ENCODE measurements at regions not wholly inside any gene's neighbourhood (a gene's known extent, or its start where the extent isn't known, plus 50 kb on each side); places are given as distances from the start of the nearest gene placed in this dataset.

GRCh38 chr2:145094370-145094769 lies 574.5 kb upstream of the ZEB2 start:
- no peak overlapping the region for H3K4me3 ChIP-seq (ENCODE audit: low read depth, low read length)
- H3K36me3 ChIP-seq (ENCODE audit: insufficient read depth): no peaks in the 10 kb centered on the region
- no peaks in the 10 kb centered on the region for H3K4me1 ChIP-seq (ENCODE audit: insufficient read depth)
- no peak for DNase-seq (ENCODE audit: extremely low spot score)
- H3K27ac ChIP-seq (ENCODE audit: low read depth): no peak overlapping the region

GRCh38 chr2:145091967-145092366 lies 572.0 kb upstream of the ZEB2 start:
- no peak overlapping the region for H3K4me3 ChIP-seq (ENCODE audit: low read depth, low read length)
- DNase-seq (ENCODE audit: extremely low spot score): no peak
- no peak overlapping the region for H3K27ac ChIP-seq (ENCODE audit: low read depth)
- no peaks in the 10 kb centered on the region for H3K4me1 ChIP-seq (ENCODE audit: insufficient read depth)
- no peaks in the 10 kb centered on the region for H3K36me3 ChIP-seq (ENCODE audit: insufficient read depth)

GRCh38 chr2:145090841-145091761 lies 571.2 kb upstream of the ZEB2 start:
- DNase-seq (ENCODE audit: extremely low spot score): no peak
- 41% methylated on average over 2 of the region's 2 CpGs for WGBS
- H3K36me3 ChIP-seq (ENCODE audit: insufficient read depth): no peaks in the 10 kb centered on the region
- H3K4me3 ChIP-seq (ENCODE audit: low read depth, low read length): no peak overlapping the region
- H3K27ac ChIP-seq (ENCODE audit: low read depth): no peak overlapping the region
- no peaks in the 10 kb centered on the region for H3K4me1 ChIP-seq (ENCODE audit: insufficient read depth)

DNA sequence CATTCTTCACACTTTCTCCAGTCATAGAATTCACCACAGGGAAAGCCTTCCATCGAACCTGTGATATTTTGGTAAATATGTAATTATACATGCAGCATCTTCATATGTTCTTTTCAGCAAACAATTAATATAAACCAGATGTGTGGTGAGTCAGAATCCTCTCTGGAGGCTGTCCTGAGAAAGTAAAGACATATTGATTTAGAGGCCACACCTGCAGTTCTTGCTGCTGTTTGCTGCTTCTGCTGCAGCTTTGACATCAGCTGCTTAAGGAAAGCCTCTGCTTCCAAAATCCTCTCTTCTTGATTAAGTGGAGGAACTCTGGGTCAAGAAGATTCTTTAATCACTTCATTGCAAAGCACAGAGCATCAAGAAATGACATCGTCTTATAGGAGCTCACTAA lies 568.8 kb upstream of the ZEB2 start:
- 94% methylated on average over 2 of the region's 2 CpGs for WGBS
- Histone ChIP-seq H3K4me1 (ENCODE audit: insufficient read depth) (no peaks in the 10 kb centered on the region), H3K36me3 (ENCODE audit: insufficient read depth) (no peaks in the 10 kb centered on the region), H3K27ac (ENCODE audit: low read depth) (no peak overlapping the region), H3K4me3 (ENCODE audit: low read depth, low read length) (no peak overlapping the region)
- DNase-seq (ENCODE audit: extremely low spot score): no peak

- Histone ChIP-seq H3K27ac (ENCODE audit: low read depth) (no peak overlapping the region), H3K4me3 (ENCODE audit: low read depth, low read length) (no peak overlapping the region), H3K4me1 (ENCODE audit: insufficient read depth) (no peaks in the 10 kb centered on the region), H3K36me3 (ENCODE audit: insufficient read depth) (no peaks in the 10 kb centered on the region)
- no peak for DNase-seq (ENCODE audit: extremely low spot score)
- 84% methylated on average over 3 of the region's 3 CpGs for WGBS
Observed at GRCh38 chr2:145086910-145087309, 567.0 kb upstream of the ZEB2 start.

GRCh38 chr2:145085612-145086011 lies 565.7 kb upstream of the ZEB2 start:
- no peak for DNase-seq (ENCODE audit: extremely low spot score)
- Histone ChIP-seq H3K4me1 (ENCODE audit: insufficient read depth) (no peaks in the 10 kb centered on the region), H3K36me3 (ENCODE audit: insufficient read depth) (no peaks in the 10 kb centered on the region), H3K4me3 (ENCODE audit: low read depth, low read length) (no peak overlapping the region), H3K27ac (ENCODE audit: low read depth) (no peak overlapping the region)
- WGBS: 69% methylated on average over 3 of the region's 3 CpGs

GRCh38 chr2:145080426-145080825 lies 560.5 kb upstream of the ZEB2 start:
- Histone ChIP-seq H3K36me3 (ENCODE audit: insufficient read depth) (no peaks in the 10 kb centered on the region), H3K4me1 (ENCODE audit: insufficient read depth) (no peaks in the 10 kb centered on the region), H3K4me3 (ENCODE audit: low read depth, low read length) (no peak overlapping the region), H3K27ac (ENCODE audit: low read depth) (no peak overlapping the region)
- no peak for DNase-seq (ENCODE audit: extremely low spot score)
- WGBS: 40% methylated on average over 1 of the region's 1 CpG

GRCh38 chr2:145079641-145080040 lies 559.7 kb upstream of the ZEB2 start:
- H3K4me3 ChIP-seq (ENCODE audit: low read depth, low read length): no peak overlapping the region
- DNase-seq (ENCODE audit: extremely low spot score): no peak
- no peaks in the 10 kb centered on the region for H3K36me3 ChIP-seq (ENCODE audit: insufficient read depth)
- 88% methylated on average over 1 of the region's 1 CpG for WGBS
- H3K4me1 ChIP-seq (ENCODE audit: insufficient read depth): no peaks in the 10 kb centered on the region
- H3K27ac ChIP-seq (ENCODE audit: low read depth): no peak overlapping the region

DNA sequence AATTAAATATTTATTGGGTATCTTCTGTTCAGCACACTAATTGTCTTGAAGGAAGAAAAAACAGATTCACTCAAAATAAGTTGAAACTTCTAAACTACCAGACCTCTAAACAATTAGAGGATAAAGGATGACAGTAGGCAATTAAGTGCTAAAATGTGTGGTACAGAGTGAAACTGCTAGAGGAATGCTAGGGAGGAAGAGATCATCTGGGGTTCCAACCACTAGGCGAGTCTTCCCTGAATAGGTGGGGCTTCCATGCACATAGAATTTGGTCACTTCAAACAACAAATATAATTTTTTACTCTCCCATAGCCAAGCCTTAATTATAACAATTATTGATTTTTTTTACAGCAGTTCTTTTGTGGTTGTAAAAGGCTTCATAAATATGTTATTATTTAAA lies 559.0 kb upstream of the ZEB2 start:
- H3K4me1 ChIP-seq (ENCODE audit: insufficient read depth): no peaks in the 10 kb centered on the region
- H3K27ac ChIP-seq (ENCODE audit: low read depth): no peak overlapping the region
- H3K36me3 ChIP-seq (ENCODE audit: insufficient read depth): no peaks in the 10 kb centered on the region
- 99% methylated on average over 1 of the region's 1 CpG for WGBS
- no peak overlapping the region for H3K4me3 ChIP-seq (ENCODE audit: low read depth, low read length)
- no peak for DNase-seq (ENCODE audit: extremely low spot score)

- DNase-seq (ENCODE audit: extremely low spot score): no peak
- no peaks in the 10 kb centered on the region for H3K4me1 ChIP-seq (ENCODE audit: insufficient read depth)
- H3K4me3 ChIP-seq (ENCODE audit: low read depth, low read length): no peak overlapping the region
- H3K27ac ChIP-seq (ENCODE audit: low read depth): no peak overlapping the region
- H3K36me3 ChIP-seq (ENCODE audit: insufficient read depth): no peaks in the 10 kb centered on the region
- WGBS: 88% methylated on average over 1 of the region's 1 CpG
Observed at GRCh38 chr2:145076085-145076484, 556.2 kb upstream of the ZEB2 start.

DNA sequence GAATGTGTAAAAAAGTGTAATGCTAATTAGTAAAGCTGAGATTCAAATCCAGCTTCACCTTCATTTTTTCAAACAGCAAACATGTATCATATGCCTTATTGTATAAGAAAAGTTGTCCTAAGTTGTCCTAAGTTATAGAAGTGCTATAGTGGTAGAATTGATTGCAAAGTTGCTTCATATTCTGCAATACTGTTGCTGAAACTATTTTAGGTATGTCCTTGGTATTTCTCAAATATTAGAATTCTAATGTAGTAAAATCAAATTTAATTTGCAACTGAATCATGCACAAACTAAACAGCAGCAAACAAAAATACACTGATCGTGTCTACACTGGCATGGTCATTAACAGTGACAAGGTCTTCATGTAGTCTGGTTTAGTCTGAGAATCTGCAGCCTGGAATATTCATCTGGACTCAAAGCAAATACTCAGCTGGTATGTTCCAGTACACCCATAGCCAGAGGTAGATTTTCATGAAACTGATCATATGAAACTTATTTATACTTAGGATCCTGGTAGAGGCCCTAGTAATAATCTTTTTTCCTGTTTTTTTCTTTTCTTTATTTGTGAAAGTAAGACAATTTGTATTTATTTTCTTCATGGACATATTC lies 555.6 kb upstream of the ZEB2 start:
- no peak overlapping the region for H3K27ac ChIP-seq (ENCODE audit: low read depth)
- WGBS: 85% methylated on average over 1 of the region's 1 CpG
- DNase-seq (ENCODE audit: extremely low spot score): no peak
- no peak overlapping the region for H3K4me3 ChIP-seq (ENCODE audit: low read depth, low read length)
- H3K4me1 ChIP-seq (ENCODE audit: insufficient read depth): no peaks in the 10 kb centered on the region
- no peaks in the 10 kb centered on the region for H3K36me3 ChIP-seq (ENCODE audit: insufficient read depth)

GRCh38 chr2:145070703-145071102 lies 550.8 kb upstream of the ZEB2 start:
- Histone ChIP-seq H3K4me1 (ENCODE audit: insufficient read depth) (no peaks in the 10 kb centered on the region), H3K36me3 (ENCODE audit: insufficient read depth) (no peaks in the 10 kb centered on the region), H3K27ac (ENCODE audit: low read depth) (no peak overlapping the region), H3K4me3 (ENCODE audit: low read depth, low read length) (no peak overlapping the region)
- no peak for DNase-seq (ENCODE audit: extremely low spot score)

- WGBS: 90% methylated on average over 2 of the region's 2 CpGs
- Histone ChIP-seq H3K27ac (ENCODE audit: low read depth) (no peak overlapping the region), H3K36me3 (ENCODE audit: insufficient read depth) (no peaks in the 10 kb centered on the region), H3K4me1 (ENCODE audit: insufficient read depth) (no peaks in the 10 kb centered on the region), H3K4me3 (ENCODE audit: low read depth, low read length) (no peak overlapping the region)
- DNase-seq (ENCODE audit: extremely low spot score): no peak
Observed at GRCh38 chr2:145068509-145068908, 548.6 kb upstream of the ZEB2 start.

DNA sequence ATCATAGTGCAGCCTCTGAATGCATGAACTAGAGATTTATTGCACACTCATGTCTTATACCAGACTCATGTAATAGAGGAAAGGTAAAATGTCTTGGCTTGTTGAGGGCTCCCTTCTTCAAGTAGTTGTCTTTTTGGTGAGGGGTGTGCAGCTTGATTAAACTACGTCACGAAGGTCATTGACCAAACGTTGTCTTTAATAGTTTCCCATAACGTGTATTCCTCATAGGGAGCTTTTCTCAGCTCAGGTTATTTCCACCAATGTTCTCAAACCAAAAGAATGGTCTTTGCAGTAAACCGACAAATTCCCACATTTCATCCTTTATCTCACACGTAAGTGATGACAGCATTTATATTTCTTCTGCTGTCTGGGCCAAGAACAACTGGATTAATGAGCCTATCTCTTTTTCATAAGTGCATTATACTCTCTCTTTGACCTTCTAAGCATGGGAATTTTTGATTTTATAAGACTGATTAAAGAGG lies 547.7 kb upstream of the ZEB2 start:
- Histone ChIP-seq H3K36me3 (ENCODE audit: insufficient read depth) (no peaks in the 10 kb centered on the region), H3K4me3 (ENCODE audit: low read depth, low read length) (no peak overlapping the region), H3K4me1 (ENCODE audit: insufficient read depth) (no peaks in the 10 kb centered on the region), H3K27ac (ENCODE audit: low read depth) (no peak overlapping the region)
- DNase-seq (ENCODE audit: extremely low spot score): no peak
- 67% methylated on average over 6 of the region's 6 CpGs for WGBS
